B cell (primary cell): ENCODE measurements at regions not wholly inside any gene's neighbourhood (a gene's known extent, or its start where the extent isn't known, plus 50 kb on each side); places are given as distances from the start of the nearest gene placed in this dataset.
"Not testable (repeated sequence)": the region's sequence is repeated elsewhere in the genome, so short reads cannot be mapped to it uniquely, and the experiment has no call there.

Experiments used
- ATAC-seq: fragments of 200-7000 bp; cut with Tn5 transposase; one replicate; pipeline ENCODE4 v1.10.0; 2021; ENCODE audit warnings: low read depth, mild to moderate bottlenecking, moderate number of reproducible peaks, moderate library complexity
- CTCF ChIA-PET: fragments of 350-600 bp; sonication (Branson Sonifier 250); formaldehyde crosslinking; loops from one replicate; lab custom pipeline; 2021; ENCODE audit warnings: antibody characterized with exemption, inconsistent platforms; lab: Charles Lee
- POLR2A ChIA-PET: fragments of 350-600 bp; sonication (Branson Sonifier 250); formaldehyde crosslinking; loops from one replicate; lab custom pipeline; 2021; ENCODE audit warnings: antibody characterized with exemption; lab: Charles Lee
- DNase-seq: peaks from one replicate; pipeline ENCODE4 v3.0.0; 2013
- H2AFZ ChIP-seq: 2 replicates; pipeline ENCODE4 v1.6.1; 2012; ENCODE audit warnings: mild to moderate bottlenecking, low read depth, low read length; ENCODE audit not compliant: insufficient read depth, poor library complexity, severe bottlenecking
- H3K27ac ChIP-seq, 2 donors: 1 replicate in 1 of 2; 2 replicates in 1 of 2; pipeline ENCODE4 v1.5.1; 2012 to 2013; ENCODE audit warnings: low read length in 2 of 2, mild to moderate bottlenecking in 2 of 2, moderate library complexity in 1 of 2
- H3K27me3 ChIP-seq, 4 experiments: fragments of 200-600 bp in 1 of 4; sonication (generic) in 1 of 4; replicated peaks in 1 of 4; 1 replicate in 2 of 4; 2 replicates in 2 of 4; pipeline versions ENCODE4 v1.6.1 to v1.7.0; 2013 to 2016; ENCODE audit warnings: low read length in 3 of 4, mild to moderate bottlenecking in 2 of 4, mixed read lengths in 1 of 4, moderate library complexity in 1 of 4; ENCODE audit not compliant: insufficient read depth in 4 of 4, control insufficient read depth in 3 of 4; ENCODE audit errors: control extremely low read depth in 1 of 4
- H3K36me3 ChIP-seq, 2 experiments: replicated peaks in 1 of 2; 1 replicate in 1 of 2; 2 replicates in 1 of 2; pipeline versions ENCODE4 v1.6.1 to v1.7.1; 2013; ENCODE audit warnings: low read length in 1 of 2; ENCODE audit not compliant: insufficient read depth in 2 of 2, control insufficient read depth in 1 of 2; ENCODE audit errors: control extremely low read depth in 1 of 2, extremely low read depth in 1 of 2
- H3K4me1 ChIP-seq, 2 donors: fragments of 200-600 bp in 1 of 2; sonication (generic) in 1 of 2; 1 replicate in 1 of 2; 2 replicates in 1 of 2; pipeline versions ENCODE4 v1.5.1 to v1.6.1; 2013 to 2017; ENCODE audit warnings: low read length in 2 of 2; ENCODE audit not compliant: control insufficient read depth in 2 of 2, insufficient read depth in 2 of 2
- H3K4me2 ChIP-seq: replicated peaks from 2 replicates; pipeline ENCODE3; 2012; ENCODE audit warnings: mild to moderate bottlenecking, low read depth, low read length; ENCODE audit not compliant: poor library complexity, severe bottlenecking
- H3K4me3 ChIP-seq, 5 experiments: fragments of 200-600 bp in 1 of 5; sonication (generic) in 1 of 5; 1 replicate in 3 of 5; 2 replicates in 2 of 5; pipeline versions ENCODE4 v1.5.1 to v1.7.0; 2011 to 2016; ENCODE audit warnings: low read length in 4 of 5, mild to moderate bottlenecking in 4 of 5, low read depth in 2 of 5, control low read depth in 1 of 5, moderate library complexity in 1 of 5; ENCODE audit not compliant: insufficient read depth in 1 of 5; ENCODE audit errors: control extremely low read depth in 1 of 5, extremely low read depth in 1 of 5
- H3K79me2 ChIP-seq: fragments of 200-600 bp; sonication (generic); one replicate; pipeline ENCODE4 v1.6.0; 2016; ENCODE audit warnings: low read length; ENCODE audit not compliant: control insufficient read depth, insufficient read depth
- H3K9ac ChIP-seq: fragments of 200-600 bp; sonication (generic); 2 replicates; pipeline ENCODE4 v1.6.1; 2017; ENCODE audit warnings: mild to moderate bottlenecking, low read length, moderate library complexity
- H3K9me3 ChIP-seq, 3 donors: one replicate each; pipeline versions ENCODE4 v1.6.1 to v1.7.1; 2013; ENCODE audit warnings: low read length in 2 of 3; ENCODE audit not compliant: control insufficient read depth in 2 of 3, insufficient read depth in 1 of 3; ENCODE audit errors: control extremely low read depth in 1 of 3
- H4K20me1 ChIP-seq: 2 replicates; pipeline ENCODE4 v1.6.0; 2012; ENCODE audit warnings: mild to moderate bottlenecking, low read length; ENCODE audit not compliant: insufficient read depth, control insufficient read depth, poor library complexity, severe bottlenecking
- H3K27ac Mint-ChIP-seq: one replicate; pipeline ENCODE4 v1.8.0; 2021; ENCODE audit warnings: mixed read lengths
- H3K27me3 Mint-ChIP-seq: one replicate; pipeline ENCODE4 v1.8.0; 2021; ENCODE audit warnings: mixed read lengths
- H3K4me1 Mint-ChIP-seq: one replicate; pipeline ENCODE4 v1.8.0; 2021; ENCODE audit warnings: mixed read lengths
- H3K4me3 Mint-ChIP-seq: one replicate; pipeline ENCODE4 v1.8.0; 2021; ENCODE audit warnings: mixed read lengths
- H3K9me3 Mint-ChIP-seq: one replicate; pipeline ENCODE4 v1.8.0; 2022; ENCODE audit warnings: mixed read lengths; ENCODE audit not compliant: insufficient read depth
- WGBS: methylation state at CpG from one replicate; pipeline ENCODE4 v1.1.5; 2013; ENCODE audit warnings: missing lambda C conversion rate; ENCODE audit not compliant: insufficient coverage; 5-methylcytosine and 5-hydroxymethylcytosine counted together
- intact Hi-C: fragments of 100-400 bp; cut with micrococcal nuclease; formaldehyde crosslinking; loops from one replicate; pipeline ENCODE4 v1.10.0; 2022

GRCh38 chr21:5022254-5022653, 5499.1 kb upstream of the TPTE start:
- POLR2A ChIA-PET, H3K79me2 ChIP-seq, intact Hi-C loops, H3K4me2 ChIP-seq, H3K4me1 ChIP-seq, H3K36me3 ChIP-seq, CTCF ChIA-PET, H3K27me3 Mint-ChIP-seq, H2AFZ ChIP-seq, H3K27ac ChIP-seq, H3K9ac ChIP-seq, H3K9me3 Mint-ChIP-seq, DNase-seq, H3K27ac Mint-ChIP-seq, H4K20me1 ChIP-seq, H3K4me3 Mint-ChIP-seq, H3K4me3 ChIP-seq, H3K4me1 Mint-ChIP-seq, H3K27me3 ChIP-seq, H3K9me3 ChIP-seq: not testable (repeated sequence)
- WGBS: no CpG with 5 or more reads among the region's 52 CpGs
- ATAC-seq: peak; percentile 48

GRCh38 chr21:5022748-5023147, 5498.6 kb upstream of the TPTE start:
- H3K4me3 Mint-ChIP-seq, ATAC-seq, H4K20me1 ChIP-seq, POLR2A ChIA-PET, H3K9me3 Mint-ChIP-seq, H3K27me3 ChIP-seq, DNase-seq, H3K36me3 ChIP-seq, H2AFZ ChIP-seq, H3K4me1 ChIP-seq, H3K79me2 ChIP-seq, CTCF ChIA-PET, H3K4me3 ChIP-seq, H3K4me2 ChIP-seq, H3K27ac ChIP-seq, H3K27ac Mint-ChIP-seq, H3K27me3 Mint-ChIP-seq, H3K4me1 Mint-ChIP-seq, intact Hi-C loops, H3K9ac ChIP-seq, H3K9me3 ChIP-seq: not testable (repeated sequence)
- whole genome bisulfite sequencing: no CpG with 5 or more reads among the region's 45 CpGs

GRCh38 chr21:5035147-5035546, 5486.2 kb upstream of the TPTE start:
- POLR2A ChIA-PET, H3K4me2 ChIP-seq, H3K9me3 Mint-ChIP-seq, intact Hi-C loops, H2AFZ ChIP-seq, H3K27me3 Mint-ChIP-seq, ATAC-seq, H3K27me3 ChIP-seq, H3K9ac ChIP-seq, H3K9me3 ChIP-seq, H3K4me3 Mint-ChIP-seq, DNase-seq, H3K4me3 ChIP-seq, H3K79me2 ChIP-seq, H3K27ac Mint-ChIP-seq, CTCF ChIA-PET, H3K4me1 ChIP-seq, H3K36me3 ChIP-seq, H3K4me1 Mint-ChIP-seq, H3K27ac ChIP-seq, H4K20me1 ChIP-seq: not testable (repeated sequence)
- WGBS: no CpG with 5 or more reads among the region's 14 CpGs

- H3K4me3 ChIP-seq, ATAC-seq, H3K27me3 Mint-ChIP-seq, POLR2A ChIA-PET, H3K27ac ChIP-seq, H3K4me2 ChIP-seq, H3K4me1 Mint-ChIP-seq, H3K9ac ChIP-seq, H3K36me3 ChIP-seq, H3K4me1 ChIP-seq, H3K79me2 ChIP-seq, H3K9me3 Mint-ChIP-seq, DNase-seq, H3K27me3 ChIP-seq, CTCF ChIA-PET, intact Hi-C loops, H3K4me3 Mint-ChIP-seq, H4K20me1 ChIP-seq, H3K27ac Mint-ChIP-seq, H2AFZ ChIP-seq, H3K9me3 ChIP-seq: not testable (repeated sequence)
- no CpG with 5 or more reads among the region's 9 CpGs for WGBS
Observed at GRCh38 chr21:5035587-5035986, 5485.8 kb upstream of the TPTE start.
